ENCODE measurements at regions not wholly inside any gene's neighbourhood (a gene's known extent, or its start where the extent isn't known, plus 50 kb on each side); places are given as distances from the start of the nearest gene placed in this dataset.

GRCh38 chr5:3313569-3313968 lies 282.1 kb upstream of the IRX1 start:
- TF ChIP-seq, protein P1, sequence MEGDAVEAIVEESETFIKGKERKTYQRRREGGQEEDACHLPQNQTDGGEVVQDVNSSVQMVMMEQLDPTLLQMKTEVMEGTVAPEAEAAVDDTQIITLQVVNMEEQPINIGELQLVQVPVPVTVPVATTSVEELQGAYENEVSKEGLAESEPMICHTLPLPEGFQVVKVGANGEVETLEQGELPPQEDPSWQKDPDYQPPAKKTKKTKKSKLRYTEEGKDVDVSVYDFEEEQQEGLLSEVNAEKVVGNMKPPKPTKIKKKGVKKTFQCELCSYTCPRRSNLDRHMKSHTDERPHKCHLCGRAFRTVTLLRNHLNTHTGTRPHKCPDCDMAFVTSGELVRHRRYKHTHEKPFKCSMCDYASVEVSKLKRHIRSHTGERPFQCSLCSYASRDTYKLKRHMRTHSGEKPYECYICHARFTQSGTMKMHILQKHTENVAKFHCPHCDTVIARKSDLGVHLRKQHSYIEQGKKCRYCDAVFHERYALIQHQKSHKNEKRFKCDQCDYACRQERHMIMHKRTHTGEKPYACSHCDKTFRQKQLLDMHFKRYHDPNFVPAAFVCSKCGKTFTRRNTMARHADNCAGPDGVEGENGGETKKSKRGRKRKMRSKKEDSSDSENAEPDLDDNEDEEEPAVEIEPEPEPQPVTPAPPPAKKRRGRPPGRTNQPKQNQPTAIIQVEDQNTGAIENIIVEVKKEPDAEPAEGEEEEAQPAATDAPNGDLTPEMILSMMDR (IDR thresholded peaks at IDR 0.05): no peak
- TF ChIP-seq EP300 (IDR thresholded peaks at IDR 0.05) (no peak), POLR2AphosphoS5 (IDR thresholded peaks at IDR 0.05) (no peak), POLR2A (IDR thresholded peaks at IDR 0.05) (no peak)

All from sigmoid colon (tissue), 4 donors.